NCI-H446 (cell line): ENCODE measurements at regions not wholly inside any gene's neighbourhood (a gene's known extent, or its start where the extent isn't known, plus 50 kb on each side); places are given as distances from the start of the nearest gene placed in this dataset.

Source experiments
- DNase-seq, 2 experiments: peaks; one replicate each; lab custom pipeline; 2025; lab: John Stamatoyannopoulos, UW

GRCh38 chr2:144215207-144215606 lies 304.7 kb downstream of the ZEB2 start:
- no peak for DNase-seq

- DNase-seq = no peak
Observed at GRCh38 chr2:144213797-144214196, 306.1 kb downstream of the ZEB2 start.

DNA sequence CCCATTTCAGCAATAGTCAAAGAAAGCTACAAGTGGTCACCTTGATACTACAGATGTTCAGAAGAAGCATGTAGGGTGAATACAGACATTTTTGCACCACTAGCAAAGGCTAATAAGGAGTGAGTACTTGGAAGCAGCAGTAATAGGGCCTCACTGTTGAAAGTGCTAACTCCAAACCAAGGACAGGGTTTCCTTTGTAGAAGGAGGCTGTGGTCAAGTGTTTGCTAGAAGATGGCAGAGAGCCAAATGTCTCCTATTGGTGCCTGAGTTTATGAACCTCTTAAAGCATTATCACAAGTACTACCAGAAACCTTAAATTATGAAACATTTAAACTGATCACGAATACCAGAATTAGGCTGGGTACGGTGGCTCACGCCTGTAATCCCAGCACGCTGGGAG lies 308.1 kb downstream of the ZEB2 start:
- no peak for DNase-seq

GRCh38 chr2:144211065-144211464 lies 308.9 kb downstream of the ZEB2 start:
- DNase-seq = no peak

- DNase-seq = no peak
Observed at GRCh38 chr2:144210076-144210475, 309.8 kb downstream of the ZEB2 start.

DNA sequence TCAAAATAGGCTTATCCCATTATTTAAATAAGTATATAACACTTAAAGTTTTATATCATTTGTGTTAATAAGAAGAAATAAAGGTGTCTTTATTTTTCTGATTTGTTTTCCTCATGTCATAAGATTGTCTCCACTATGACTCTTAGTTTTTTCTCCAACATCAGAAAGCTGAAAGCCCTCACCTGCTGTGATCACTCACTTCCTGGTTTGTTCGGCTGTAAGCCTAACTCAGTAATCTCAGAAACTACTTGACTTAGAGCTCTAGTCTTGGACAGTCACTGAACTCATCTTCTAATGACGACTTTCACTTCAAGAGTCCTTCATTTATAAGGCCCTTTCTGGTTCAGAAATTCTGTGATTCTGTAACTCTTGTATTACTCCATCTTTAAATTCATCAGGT lies 311.0 kb downstream of the ZEB2 start:
- DNase-seq = no peak

GRCh38 chr2:144206019-144206418 lies 313.9 kb downstream of the ZEB2 start:
- no peak for DNase-seq

DNA sequence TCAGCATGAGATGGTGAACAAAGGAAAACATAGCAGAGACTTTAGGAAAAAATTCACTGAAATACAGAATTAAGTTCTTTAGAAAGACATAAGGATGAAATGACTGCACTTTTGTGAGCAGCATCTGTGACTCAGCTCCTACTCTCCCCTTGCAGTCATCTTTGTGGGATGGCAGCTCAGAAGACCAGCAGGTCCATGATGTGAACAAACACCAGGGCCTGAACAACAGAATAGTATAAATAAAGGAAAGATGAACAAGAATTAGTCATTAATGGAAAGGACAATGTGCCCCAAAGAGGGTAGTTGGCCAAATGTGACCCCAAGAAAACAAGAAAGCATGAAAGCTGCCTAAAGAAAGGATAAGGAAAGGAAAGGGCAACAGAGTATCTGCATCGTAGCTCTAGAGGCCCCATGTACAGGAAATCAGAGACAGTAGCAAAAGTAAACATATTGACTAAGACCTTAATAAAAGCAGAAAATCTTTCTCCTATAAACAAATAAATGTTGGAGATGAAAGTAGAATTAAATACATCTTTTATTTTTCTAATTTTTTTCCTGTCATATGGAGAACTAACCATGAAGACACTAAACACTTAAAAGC lies 318.0 kb downstream of the ZEB2 start:
- no peak for DNase-seq

- DNase-seq = no peak
Observed at GRCh38 chr2:144201126-144201525, 318.8 kb downstream of the ZEB2 start.

DNA sequence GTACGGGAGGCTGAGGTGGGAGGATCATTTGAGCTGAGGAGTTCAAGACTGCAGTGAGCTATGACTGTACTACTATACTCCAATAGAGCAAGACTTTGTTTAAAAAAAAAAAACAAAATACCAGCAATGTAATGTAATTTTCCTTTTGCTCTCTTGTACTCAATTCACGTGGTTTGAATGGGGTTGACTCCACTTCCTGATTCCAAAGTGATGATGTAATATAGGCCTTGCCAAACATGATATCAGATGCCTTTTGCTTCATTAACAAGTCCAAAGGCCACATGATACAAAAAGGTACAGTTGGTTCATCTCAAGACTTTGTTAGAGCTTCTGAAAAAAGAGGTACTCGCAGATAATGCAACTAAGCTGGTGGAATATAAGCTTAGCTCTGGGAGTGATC lies 321.8 kb downstream of the ZEB2 start:
- DNase-seq = no peak

DNA sequence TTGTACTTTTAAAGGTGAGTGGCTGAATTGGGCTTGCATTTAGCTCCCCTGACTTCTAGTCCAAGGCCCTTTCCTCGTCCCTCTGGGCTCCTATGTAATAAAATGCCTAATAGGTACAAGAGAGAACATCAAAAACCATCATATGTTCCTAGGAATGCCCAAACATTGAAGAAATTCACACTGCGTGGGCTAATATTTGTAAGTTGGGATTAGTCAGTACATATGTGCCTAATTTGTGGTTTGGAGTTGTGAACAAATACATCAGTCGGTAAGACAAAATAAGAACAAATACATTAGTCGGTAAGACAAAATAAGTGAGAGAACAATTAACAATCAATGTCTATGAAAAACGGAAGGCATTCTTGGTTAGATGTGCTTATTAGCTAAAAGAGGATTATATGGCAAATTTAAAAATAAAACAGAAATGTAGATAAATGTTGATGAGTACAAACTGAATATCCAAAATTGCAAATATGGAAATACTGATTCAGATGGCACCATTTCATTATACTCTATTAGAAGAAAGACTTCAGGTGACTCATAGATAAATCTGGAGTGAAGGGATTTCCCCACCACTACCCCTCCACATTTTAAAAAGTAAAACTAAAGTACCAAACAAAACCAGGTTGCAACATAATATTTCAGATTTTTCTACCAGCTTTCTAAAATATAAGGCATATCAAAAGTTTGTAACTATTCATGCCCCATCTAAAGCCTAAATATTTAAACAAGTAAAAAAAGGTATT lies 325.4 kb downstream of the ZEB2 start:
- DNase-seq = no peak

- no peak for DNase-seq
Observed at GRCh38 chr2:144190908-144191605, 328.9 kb downstream of the ZEB2 start.

GRCh38 chr2:144183727-144184126 lies 336.2 kb downstream of the ZEB2 start:
- no peak for DNase-seq

GRCh38 chr2:144181001-144181400 lies 338.9 kb downstream of the ZEB2 start:
- DNase-seq = no peak

DNA sequence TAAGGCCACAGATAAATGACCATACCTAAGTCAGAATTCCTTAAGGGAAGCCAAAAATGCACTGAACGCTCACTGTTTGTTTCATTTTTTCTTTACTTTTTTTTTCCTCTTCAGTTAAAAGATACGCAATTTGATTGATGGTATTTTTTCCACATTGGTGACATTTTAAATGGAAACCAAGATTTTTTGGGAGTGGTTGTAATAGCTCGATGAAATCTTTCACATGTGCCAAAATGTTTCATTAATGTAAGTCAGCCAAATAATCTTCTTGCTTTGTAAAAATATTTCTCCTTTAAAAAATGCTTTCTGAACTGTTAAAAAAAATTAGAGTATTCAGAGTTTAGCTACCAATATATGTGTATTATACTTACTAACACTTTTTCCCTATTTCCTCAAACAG lies 339.8 kb downstream of the ZEB2 start:
- DNase-seq = no peak

- DNase-seq = no peak
Observed at GRCh38 chr2:144170179-144170578, 349.7 kb downstream of the ZEB2 start.

- DNase-seq = no peak
Observed at GRCh38 chr2:144166743-144167142, 353.2 kb downstream of the ZEB2 start.

GRCh38 chr2:144165599-144166250 lies 354.2 kb downstream of the ZEB2 start:
- DNase-seq = no peak

GRCh38 chr2:144163592-144163991 lies 356.3 kb downstream of the ZEB2 start:
- no peak for DNase-seq

- DNase-seq = no peak
Observed at GRCh38 chr2:144162652-144163051, 357.3 kb downstream of the ZEB2 start.

DNA sequence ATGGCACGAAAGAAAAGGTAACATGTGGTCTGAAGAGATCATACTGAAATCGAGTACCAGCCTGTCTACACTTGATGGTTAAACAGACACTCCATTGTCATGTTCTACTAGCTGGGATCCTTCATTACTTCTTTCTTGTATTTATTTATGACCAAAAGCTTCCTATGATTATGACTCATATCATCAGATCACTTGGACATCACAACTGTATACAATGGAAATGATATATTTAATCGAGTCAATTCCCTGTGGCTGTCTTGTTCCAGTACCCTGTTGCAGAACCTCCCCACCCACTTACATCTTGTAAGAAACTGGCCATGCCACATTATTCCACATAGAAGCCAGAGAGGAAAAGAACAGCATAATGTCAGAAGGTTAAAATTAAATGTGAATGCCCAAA lies 358.9 kb downstream of the ZEB2 start:
- no peak for DNase-seq

DNA sequence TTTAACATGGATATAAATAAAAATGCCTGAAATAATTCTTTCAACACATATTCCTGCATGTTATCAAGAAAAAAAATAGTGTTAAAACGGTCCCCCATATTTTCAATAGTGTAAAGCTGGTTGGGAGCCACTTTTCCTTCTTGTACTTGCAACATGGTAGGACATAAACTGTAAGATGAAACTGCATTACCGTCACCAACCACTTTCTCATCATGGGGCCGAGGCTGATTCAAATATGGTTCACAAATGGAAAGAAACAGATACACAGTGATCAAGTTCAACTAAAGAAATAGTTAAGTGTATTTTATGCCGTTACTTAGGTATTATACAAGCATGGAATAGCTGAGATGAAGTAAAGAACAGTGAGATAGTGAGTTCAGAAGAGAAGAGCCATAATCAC lies 360.7 kb downstream of the ZEB2 start:
- no peak for DNase-seq

DNA sequence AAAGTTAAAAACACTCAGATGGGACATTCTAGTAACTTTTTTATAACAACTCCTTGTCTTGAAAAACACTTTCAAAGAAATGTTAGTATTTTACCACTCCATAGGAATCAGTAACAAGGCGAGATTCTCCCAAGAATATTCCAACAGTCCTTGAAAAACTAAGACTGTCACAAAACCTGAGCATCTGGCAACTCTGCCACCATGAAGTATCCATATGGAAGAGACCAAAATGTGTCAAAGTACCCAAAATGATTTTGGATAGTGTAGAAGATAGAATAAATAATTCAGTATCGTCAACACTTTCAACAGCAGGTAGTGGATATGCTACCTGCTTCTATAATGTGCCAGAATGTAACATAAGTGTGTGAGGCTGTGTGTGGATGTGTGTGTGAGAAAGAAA lies 361.8 kb downstream of the ZEB2 start:
- DNase-seq = no peak
